Kidney epithelial cell (primary cell): ENCODE measurements at regions not wholly inside any gene's neighbourhood (a gene's known extent, or its start where the extent isn't known, plus 50 kb on each side); places are given as distances from the start of the nearest gene placed in this dataset.

Experiments
- DNase-seq: peaks from one replicate; pipeline ENCODE4 v3.0.0-alpha.2; 2010; ENCODE audit warnings: low read depth
- H3K27me3 ChIP-seq: 2 replicates; pipeline ENCODE4 v1.6.0; 2011; ENCODE audit warnings: low read length; ENCODE audit not compliant: control insufficient read depth, insufficient read depth
- H3K36me3 ChIP-seq: 2 replicates; pipeline ENCODE4 v1.5.1; 2011; ENCODE audit warnings: low read length; ENCODE audit not compliant: control insufficient read depth, insufficient read depth
- H3K4me3 ChIP-seq: 2 replicates; pipeline ENCODE4 v1.5.1; 2011; ENCODE audit warnings: low read depth, mild to moderate bottlenecking, control low read depth, low read length
- TF ChIP-seq, protein P1 (sequence below): IDR thresholded peaks from 2 replicates; pipeline ENCODE4 v1.5.1; 2011; ENCODE audit warnings: mild to moderate bottlenecking, moderate library complexity, low read length, control low read depth, inconsistent platforms; ENCODE audit not compliant: insufficient read depth, poor library complexity, severe bottlenecking

DNA sequence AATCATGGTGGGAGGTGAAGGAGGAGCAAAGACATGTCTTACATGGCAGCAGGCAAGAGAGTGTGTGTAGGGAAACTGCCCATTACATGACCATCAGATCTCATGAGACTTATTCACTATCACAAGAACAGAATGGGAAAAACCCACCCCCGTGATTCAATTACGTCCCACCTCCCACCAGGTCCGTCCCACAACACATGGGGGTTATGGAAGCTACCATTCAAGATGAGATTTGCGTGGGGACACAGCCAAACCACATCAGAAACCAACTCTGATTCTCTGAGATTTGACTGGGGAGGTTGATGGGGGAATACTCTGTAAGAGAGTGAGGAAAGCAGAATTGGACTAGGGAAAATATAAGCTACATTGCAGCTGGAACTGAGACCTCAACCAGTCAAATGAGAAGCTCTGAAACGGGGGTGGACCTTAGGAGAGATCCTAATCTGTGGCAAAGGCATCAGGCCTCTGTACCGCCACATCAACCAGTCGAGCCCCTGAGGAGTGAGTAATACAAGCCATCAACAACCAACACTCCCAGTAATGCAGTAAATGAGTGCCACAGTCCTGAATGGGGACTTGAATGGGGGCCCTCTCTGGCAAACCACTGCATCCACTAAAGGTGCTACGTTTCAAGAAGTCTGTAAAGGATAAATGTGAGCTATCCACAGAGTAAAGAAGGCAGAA lies 207.9 kb upstream of the GADL1 start:
- DNase-seq = no peak
- Histone ChIP-seq H3K4me3 (no peak overlapping the region), H3K27me3 (no peaks in the 10 kb centered on the region), H3K36me3 (no peaks in the 10 kb centered on the region)
- TF ChIP-seq, protein P1, sequence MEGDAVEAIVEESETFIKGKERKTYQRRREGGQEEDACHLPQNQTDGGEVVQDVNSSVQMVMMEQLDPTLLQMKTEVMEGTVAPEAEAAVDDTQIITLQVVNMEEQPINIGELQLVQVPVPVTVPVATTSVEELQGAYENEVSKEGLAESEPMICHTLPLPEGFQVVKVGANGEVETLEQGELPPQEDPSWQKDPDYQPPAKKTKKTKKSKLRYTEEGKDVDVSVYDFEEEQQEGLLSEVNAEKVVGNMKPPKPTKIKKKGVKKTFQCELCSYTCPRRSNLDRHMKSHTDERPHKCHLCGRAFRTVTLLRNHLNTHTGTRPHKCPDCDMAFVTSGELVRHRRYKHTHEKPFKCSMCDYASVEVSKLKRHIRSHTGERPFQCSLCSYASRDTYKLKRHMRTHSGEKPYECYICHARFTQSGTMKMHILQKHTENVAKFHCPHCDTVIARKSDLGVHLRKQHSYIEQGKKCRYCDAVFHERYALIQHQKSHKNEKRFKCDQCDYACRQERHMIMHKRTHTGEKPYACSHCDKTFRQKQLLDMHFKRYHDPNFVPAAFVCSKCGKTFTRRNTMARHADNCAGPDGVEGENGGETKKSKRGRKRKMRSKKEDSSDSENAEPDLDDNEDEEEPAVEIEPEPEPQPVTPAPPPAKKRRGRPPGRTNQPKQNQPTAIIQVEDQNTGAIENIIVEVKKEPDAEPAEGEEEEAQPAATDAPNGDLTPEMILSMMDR = no peak

DNA sequence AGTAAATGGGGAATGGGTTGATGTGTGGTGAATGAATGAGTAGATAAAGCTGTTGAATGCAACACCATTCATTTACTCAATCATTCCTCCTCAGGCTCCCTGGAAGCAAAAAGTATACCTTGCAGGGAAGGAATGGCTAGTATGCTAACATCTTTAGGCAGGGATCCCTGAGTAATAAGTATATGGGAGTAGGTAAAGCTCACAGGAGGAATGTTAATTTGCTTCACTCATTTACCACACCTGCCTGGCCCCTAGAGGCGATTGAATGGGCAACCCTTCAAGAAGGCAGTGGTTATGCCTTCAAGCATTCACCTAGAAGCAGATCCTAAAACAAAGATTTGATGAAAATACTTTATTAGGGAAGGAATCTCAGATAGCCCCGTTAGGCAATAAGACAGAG lies 208.7 kb upstream of the GADL1 start:
- no peaks in the 10 kb centered on the region for H3K36me3 ChIP-seq
- TF ChIP-seq, protein P1 = no peak
- H3K27me3 ChIP-seq = no peaks in the 10 kb centered on the region
- no peak overlapping the region for H3K4me3 ChIP-seq
- no peak for DNase-seq

DNA sequence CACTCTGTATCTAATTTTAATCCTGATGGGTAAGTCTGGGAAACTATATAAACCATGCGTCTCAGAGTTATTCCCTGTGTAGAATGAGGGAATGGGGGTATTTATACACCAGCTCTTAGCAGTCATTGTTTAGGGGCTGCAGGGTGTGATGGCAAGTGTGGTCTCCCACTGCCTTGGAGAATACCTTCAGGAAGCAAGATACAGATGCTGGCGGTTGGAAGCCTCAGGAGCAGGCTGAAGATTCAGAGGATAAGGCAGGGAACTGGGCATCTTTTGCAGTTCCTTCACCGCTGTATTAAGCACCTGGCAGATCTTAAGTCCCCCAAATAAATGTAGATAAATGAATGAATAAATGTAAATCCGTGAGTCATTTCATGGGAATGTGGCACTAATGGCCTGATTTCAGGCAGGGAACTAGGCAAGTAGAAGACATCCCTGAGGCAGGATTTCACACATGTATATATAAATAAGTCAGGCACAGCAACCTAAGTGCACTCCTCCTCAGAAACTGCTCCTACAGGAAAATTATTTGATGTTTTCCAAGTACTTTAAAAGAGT lies 209.2 kb upstream of the GADL1 start:
- Histone ChIP-seq H3K4me3 (no peak overlapping the region), H3K27me3 (no peaks in the 10 kb centered on the region), H3K36me3 (no peaks in the 10 kb centered on the region)
- DNase-seq = no peak
- TF ChIP-seq, protein P1 = no peak

DNA sequence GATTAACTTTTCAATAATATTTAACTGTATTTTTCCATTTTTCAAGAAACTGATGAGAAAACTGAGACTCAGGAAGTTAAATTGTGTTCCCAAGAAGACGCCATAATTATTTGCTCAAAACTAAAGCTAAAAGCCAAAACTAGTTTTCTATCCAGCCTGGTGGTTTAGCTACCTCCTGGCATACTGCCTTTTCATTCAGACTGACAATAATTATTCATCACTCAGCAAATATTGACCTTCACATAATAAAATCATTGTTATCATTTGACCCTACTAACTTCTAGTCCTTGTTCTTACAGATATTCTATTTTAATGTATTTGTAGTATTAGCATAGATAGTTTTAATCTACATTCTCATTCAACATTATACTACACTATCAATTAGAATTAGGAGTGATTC lies 210.6 kb upstream of the GADL1 start:
- TF ChIP-seq, protein P1 = no peak
- Histone ChIP-seq H3K36me3 (no peaks in the 10 kb centered on the region), H3K4me3 (no peak overlapping the region), H3K27me3 (no peaks in the 10 kb centered on the region)
- DNase-seq = no peak

DNA sequence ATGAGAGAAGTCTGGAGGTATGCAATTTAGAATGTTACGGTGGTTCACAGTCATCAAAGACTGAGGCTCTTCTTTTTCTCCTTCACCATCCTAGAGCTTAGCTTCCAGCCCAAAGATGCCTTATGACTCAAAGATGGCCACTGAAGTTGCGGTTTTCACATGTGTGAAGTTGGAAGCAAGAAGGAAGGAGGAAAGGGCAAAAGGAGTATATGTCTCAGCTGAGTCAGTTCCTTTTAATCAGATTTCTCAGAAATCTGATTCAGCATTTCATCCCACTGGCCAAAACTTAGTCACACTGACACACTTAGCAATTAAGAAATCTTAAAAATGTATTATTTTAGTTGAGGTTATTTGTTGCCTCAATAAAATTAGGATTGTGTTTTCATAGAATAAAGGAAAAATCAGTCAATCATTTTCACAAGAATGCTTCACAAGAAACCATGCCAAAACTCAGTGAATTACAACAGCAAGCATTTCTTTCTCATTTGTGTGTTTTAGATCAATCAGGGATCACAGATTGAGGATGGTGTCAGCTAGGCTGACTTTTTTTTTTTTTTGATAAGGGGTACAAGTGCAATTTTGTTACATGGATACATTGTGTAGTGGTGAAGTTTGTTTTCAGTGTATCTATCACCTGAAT lies 211.1 kb upstream of the GADL1 start:
- Histone ChIP-seq H3K36me3 (no peaks in the 10 kb centered on the region), H3K4me3 (no peak overlapping the region), H3K27me3 (no peaks in the 10 kb centered on the region)
- peak; percentile 41 for DNase-seq
- TF ChIP-seq, protein P1 = no peak
